Type B pancreatic cell (in vitro differentiated cells): ENCODE measurements at regions not wholly inside any gene's neighbourhood (a gene's known extent, or its start where the extent isn't known, plus 50 kb on each side); places are given as distances from the start of the nearest gene placed in this dataset.

Experiments used
- DNase-seq: peaks from one replicate; pipeline ENCODE4 v3.0.0; 2021; ENCODE audit warnings: mixed read lengths; ENCODE audit not compliant: unreplicated experiment; ENCODE audit errors: extremely low spot score
- H3K27ac Mint-ChIP-seq: 2 replicates; pipeline ENCODE4 v1.8.0; 2021; ENCODE audit warnings: mild to moderate bottlenecking, mixed read lengths
- H3K27me3 Mint-ChIP-seq: 2 replicates; pipeline ENCODE4 v1.8.0; 2021; ENCODE audit warnings: mixed read lengths
- H3K36me3 Mint-ChIP-seq: 2 replicates; pipeline ENCODE4 v1.8.0; 2021; ENCODE audit warnings: mixed read lengths
- H3K4me1 Mint-ChIP-seq: one replicate; pipeline ENCODE4 v1.8.0; 2021; ENCODE audit warnings: mixed read lengths; ENCODE audit not compliant: unreplicated experiment
- H3K4me3 Mint-ChIP-seq: 2 replicates; pipeline ENCODE4 v1.8.0; 2021; ENCODE audit warnings: mild to moderate bottlenecking, mixed read lengths
- H3K9me3 Mint-ChIP-seq: 2 replicates; pipeline ENCODE4 v1.8.0; 2021; ENCODE audit warnings: mixed read lengths
- TF ChIP-seq, protein P1 (sequence below): fragments of 200-600 bp; sonication (generic); conservative IDR thresholded peaks from 2 replicates; pipeline ENCODE4 v1.5.0; 2021; ENCODE audit warnings: antibody characterized with exemption, mild to moderate bottlenecking

DNA sequence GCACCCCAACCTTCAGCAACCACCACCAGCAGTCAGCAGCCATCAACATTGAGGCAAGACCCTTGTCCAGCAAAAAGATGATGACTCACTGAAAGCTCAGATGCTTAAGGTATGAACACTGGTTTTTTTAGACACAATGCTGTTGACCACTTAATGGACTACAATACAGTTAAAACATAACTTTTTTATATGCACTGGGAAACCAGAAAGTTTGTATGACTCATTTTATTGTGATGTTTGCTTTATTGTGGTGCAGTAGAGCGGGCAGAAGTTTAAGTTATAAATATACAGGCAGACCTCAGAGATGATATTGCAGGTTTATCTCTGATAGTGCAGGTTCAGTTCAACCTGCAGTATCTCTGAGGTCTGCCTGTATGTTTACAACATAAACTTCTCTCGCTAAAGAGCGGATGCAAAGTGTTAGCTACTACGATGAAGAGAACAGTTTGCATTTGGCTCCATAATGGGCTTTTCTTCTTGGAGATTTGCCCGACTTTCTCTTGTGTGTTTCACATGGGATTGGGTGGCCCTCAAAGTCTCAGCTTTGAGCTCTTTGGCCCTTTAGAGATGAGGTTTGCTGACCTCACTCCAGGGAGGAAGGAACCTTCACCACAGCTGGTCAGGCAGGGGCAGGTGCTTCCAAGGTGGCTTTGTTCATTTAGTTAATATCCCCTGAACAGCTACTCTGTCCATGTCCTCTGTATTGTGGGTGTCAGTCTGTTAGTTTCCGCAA lies 84.4 kb upstream of the SHH start:
- no peak for DNase-seq
- Mint-ChIP-seq H3K9me3 (no peaks in the 10 kb centered on the region), H3K36me3 (no peaks in the 10 kb centered on the region), H3K4me3 (no peak overlapping the region), H3K27ac (no peak overlapping the region), H3K27me3 (peaks cover 6% of the 10 kb centered on the region), H3K4me1 (no peaks in the 10 kb centered on the region)
- TF ChIP-seq, protein P1, sequence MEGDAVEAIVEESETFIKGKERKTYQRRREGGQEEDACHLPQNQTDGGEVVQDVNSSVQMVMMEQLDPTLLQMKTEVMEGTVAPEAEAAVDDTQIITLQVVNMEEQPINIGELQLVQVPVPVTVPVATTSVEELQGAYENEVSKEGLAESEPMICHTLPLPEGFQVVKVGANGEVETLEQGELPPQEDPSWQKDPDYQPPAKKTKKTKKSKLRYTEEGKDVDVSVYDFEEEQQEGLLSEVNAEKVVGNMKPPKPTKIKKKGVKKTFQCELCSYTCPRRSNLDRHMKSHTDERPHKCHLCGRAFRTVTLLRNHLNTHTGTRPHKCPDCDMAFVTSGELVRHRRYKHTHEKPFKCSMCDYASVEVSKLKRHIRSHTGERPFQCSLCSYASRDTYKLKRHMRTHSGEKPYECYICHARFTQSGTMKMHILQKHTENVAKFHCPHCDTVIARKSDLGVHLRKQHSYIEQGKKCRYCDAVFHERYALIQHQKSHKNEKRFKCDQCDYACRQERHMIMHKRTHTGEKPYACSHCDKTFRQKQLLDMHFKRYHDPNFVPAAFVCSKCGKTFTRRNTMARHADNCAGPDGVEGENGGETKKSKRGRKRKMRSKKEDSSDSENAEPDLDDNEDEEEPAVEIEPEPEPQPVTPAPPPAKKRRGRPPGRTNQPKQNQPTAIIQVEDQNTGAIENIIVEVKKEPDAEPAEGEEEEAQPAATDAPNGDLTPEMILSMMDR, result no peak

DNA sequence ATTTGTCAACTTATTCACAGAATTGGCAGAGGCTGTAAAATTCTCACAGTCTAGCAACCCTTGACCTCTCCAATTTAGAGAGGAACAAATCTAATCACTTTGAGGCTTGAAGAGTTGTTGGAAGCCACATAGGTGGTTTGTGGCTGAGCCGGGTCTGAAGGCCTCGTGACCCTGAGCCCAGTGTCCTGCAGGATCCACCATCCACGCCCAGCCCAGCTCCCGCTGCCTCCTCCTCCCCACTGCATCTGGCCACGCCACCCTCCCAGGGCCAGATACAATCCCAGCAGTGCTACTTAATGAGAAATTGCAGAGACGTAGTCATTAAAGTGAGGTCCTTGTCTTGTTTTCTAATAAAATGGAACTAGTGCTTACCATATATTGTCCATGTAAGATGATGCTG lies 81.4 kb upstream of the SHH start:
- Mint-ChIP-seq H3K4me3 (no peak overlapping the region), H3K27me3 (peaks cover 6% of the 10 kb centered on the region), H3K9me3 (no peaks in the 10 kb centered on the region), H3K27ac (no peak overlapping the region), H3K36me3 (no peaks in the 10 kb centered on the region), H3K4me1 (no peaks in the 10 kb centered on the region)
- no peak for DNase-seq
- TF ChIP-seq, protein P1, result no peak

DNA sequence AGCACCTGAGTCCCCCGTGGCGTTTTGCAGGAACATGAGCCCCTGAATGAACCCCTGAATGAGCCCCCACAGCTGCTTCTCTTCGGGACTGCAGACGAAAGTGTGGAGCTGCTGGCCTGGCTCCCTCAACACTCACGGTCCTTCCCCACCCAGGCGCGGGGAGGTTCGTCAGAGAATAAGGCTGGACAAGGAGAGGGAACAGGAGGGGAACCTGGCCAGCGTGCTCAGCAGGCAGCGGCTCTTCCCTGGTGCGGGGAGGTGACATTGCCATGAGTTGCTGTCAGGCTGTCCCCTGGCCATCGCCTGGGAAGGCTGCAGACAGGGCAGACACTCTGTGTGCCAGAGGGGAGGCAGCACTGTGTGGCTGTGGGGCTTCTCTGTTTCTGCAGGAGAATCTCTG lies 80.9 kb upstream of the SHH start:
- no peaks in the 10 kb centered on the region for H3K9me3 Mint-ChIP-seq
- H3K36me3 Mint-ChIP-seq, result no peaks in the 10 kb centered on the region
- no peak overlapping the region for H3K4me3 Mint-ChIP-seq
- no peak overlapping the region for H3K27ac Mint-ChIP-seq
- H3K27me3 Mint-ChIP-seq, result peaks cover 6% of the 10 kb centered on the region
- TF ChIP-seq, protein P1, result no peak
- no peaks in the 10 kb centered on the region for H3K4me1 Mint-ChIP-seq
- DNase-seq, result no peak

DNA sequence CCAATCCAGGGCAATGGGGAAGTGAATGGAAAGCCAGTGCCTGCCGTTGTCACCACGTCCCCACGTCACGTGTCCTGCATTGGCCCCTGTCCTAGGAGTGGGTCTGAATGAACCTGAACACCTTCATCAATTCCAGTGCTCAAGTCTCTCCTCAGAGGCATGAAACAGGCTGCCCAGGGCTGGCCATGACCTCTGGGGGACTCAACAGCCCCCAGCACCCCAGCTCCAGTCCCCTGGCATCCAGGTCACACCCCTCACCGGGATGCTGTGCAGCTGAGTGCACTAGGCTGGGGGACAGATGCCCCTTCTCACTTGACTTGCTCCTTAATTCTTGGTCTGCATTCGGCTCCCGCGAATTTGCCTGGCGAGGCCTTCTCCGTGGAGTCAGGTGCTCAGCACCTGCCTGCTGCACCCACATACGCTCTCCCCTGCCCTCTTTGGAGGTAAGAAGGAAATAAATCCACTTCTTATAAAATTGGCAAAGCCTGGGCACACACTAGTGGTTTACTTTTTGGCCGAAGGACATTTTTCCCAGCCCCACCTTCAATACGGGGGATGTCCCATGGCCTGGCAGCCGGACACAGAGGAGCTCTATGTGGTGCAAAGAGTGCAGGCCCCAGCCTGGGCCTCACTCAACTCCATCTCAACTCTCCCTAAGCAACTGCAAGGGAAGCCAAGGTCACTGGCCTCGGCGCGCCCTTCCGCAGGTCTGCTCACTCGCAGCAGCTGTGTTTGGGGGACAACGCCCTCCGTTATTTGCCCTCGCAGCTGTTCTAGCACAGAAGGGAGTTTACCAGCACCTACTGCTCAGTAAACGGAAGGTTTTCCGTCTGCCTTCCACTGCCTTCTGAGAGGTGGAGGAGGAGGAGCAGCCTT lies 77.6 kb upstream of the SHH start:
- no peaks in the 10 kb centered on the region for H3K36me3 Mint-ChIP-seq
- no peak for DNase-seq
- H3K27me3 Mint-ChIP-seq, result peaks cover 3% of the 10 kb centered on the region
- H3K9me3 Mint-ChIP-seq, result no peaks in the 10 kb centered on the region
- no peak overlapping the region for H3K27ac Mint-ChIP-seq
- H3K4me1 Mint-ChIP-seq, result peaks cover 5% of the 10 kb centered on the region
- TF ChIP-seq, protein P1, result no peak
- no peak overlapping the region for H3K4me3 Mint-ChIP-seq

DNA sequence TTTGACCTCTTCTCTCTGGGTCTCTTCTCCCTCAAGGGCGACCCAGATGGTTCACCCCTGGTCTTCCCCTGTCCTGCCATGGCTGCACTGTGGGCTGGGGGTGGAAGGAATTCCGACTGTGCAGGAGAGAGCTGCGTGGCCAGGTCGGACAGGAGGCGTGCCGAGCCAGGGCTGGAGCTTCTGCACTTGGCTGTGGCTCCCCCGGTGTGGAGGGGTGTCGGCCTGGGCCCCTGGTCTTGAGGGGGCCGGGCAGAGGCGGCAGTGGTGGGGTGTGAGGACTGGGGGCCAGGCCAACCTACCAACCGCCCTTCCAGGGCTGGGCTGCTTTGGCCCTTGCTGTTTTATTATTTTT lies 74.9 kb upstream of the SHH start:
- no peak for DNase-seq

More for the DNA sequence above, 74.9 kb upstream of the SHH start:
- no peaks in the 10 kb centered on the region for H3K36me3 Mint-ChIP-seq
- H3K4me3 Mint-ChIP-seq, result no peak overlapping the region
- H3K27me3 Mint-ChIP-seq, result no peaks in the 10 kb centered on the region
- no peak overlapping the region for H3K27ac Mint-ChIP-seq
- H3K4me1 Mint-ChIP-seq, result peaks cover 5% of the 10 kb centered on the region
- H3K9me3 Mint-ChIP-seq, result no peaks in the 10 kb centered on the region
- TF ChIP-seq, protein P1, result no peak
